PC-3 (cell line): ENCODE measurements at regions not wholly inside any gene's neighbourhood (a gene's known extent, or its start where the extent isn't known, plus 50 kb on each side); places are given as distances from the start of the nearest gene placed in this dataset.
"Not testable (repeated sequence)": the region's sequence is repeated elsewhere in the genome, so short reads cannot be mapped to it uniquely, and the experiment has no call there.

ENCODE experiments used
- ATAC-seq: fragments of 200-7000 bp; cut with Tn5 transposase; 2 replicates; pipeline ENCODE4 v1.9.1; 2020; ENCODE audit warnings: mild to moderate bottlenecking, moderate library complexity
- BruUV-seq: library from RNA; stranded (reverse); fragments of 400-500 nt; replicated peaks from 2 replicates; lab custom pipeline; 2021; lab: Mats Ljungman, UMichigan
- CTCF ChIA-PET: fragments of 300-600 bp; sonication (Branson Sonifier 250); formaldehyde crosslinking; loops from one replicate; lab custom pipeline; 2022; ENCODE audit warnings: antibody characterized with exemption; lab: Charles Lee
- POLR2A ChIA-PET: fragments of 300-600 bp; sonication (Branson Sonifier 250); formaldehyde crosslinking; loops from one replicate; lab custom pipeline; 2022; ENCODE audit warnings: antibody characterized with exemption; ENCODE audit not compliant: unreplicated experiment; lab: Charles Lee
- DNase-seq: peaks from one replicate; pipeline ENCODE4 v3.0.0-alpha.2; 2015
- H2AFZ ChIP-seq: fragments of 300-600 bp; sonication (generic); 2 replicates; pipeline ENCODE4 v1.6.0; 2016; ENCODE audit warnings: antibody characterized with exemption, low read length
- H3F3A ChIP-seq: fragments of 300-600 bp; sonication (generic); one replicate; pipeline ENCODE4 v1.6.0; 2017; ENCODE audit warnings: antibody characterized with exemption, low read length, control low read depth, mild to moderate bottlenecking; ENCODE audit not compliant: unreplicated experiment
- H3K27ac ChIP-seq: fragments of 300-600 bp; sonication (generic); 2 replicates; pipeline ENCODE4 v1.5.1; 2016; ENCODE audit warnings: mild to moderate bottlenecking, low read length
- H3K27me3 ChIP-seq: fragments of 300-600 bp; sonication (generic); 2 replicates; pipeline ENCODE4 v1.6.1; 2016; ENCODE audit warnings: low read length, mixed read lengths
- H3K36me3 ChIP-seq: fragments of 300-600 bp; sonication (generic); 2 replicates; pipeline ENCODE4 v1.6.1; 2016; ENCODE audit warnings: low read depth, mixed run types, low read length, mixed read lengths
- H3K4me1 ChIP-seq: fragments of 300-600 bp; sonication (generic); 2 replicates; pipeline ENCODE4 v1.5.1; 2016; ENCODE audit warnings: low read length; ENCODE audit not compliant: insufficient read depth
- H3K4me2 ChIP-seq: fragments of 300-600 bp; sonication (generic); 2 replicates; pipeline ENCODE4 v1.6.0; 2016; ENCODE audit warnings: low read length
- H3K4me3 ChIP-seq: fragments of 300-600 bp; sonication (generic); 2 replicates; pipeline ENCODE4 v1.5.1; 2016; ENCODE audit warnings: mild to moderate bottlenecking, low read length, mixed read lengths
- H3K79me2 ChIP-seq: fragments of 300-600 bp; sonication (generic); 2 replicates; pipeline ENCODE4 v1.6.1; 2017; ENCODE audit warnings: low read length, mixed read lengths
- H3K9ac ChIP-seq: fragments of 300-600 bp; sonication (generic); 2 replicates; pipeline ENCODE4 v1.6.0; 2016; ENCODE audit warnings: mild to moderate bottlenecking, low read length
- H3K9me2 ChIP-seq: fragments of 300-600 bp; sonication (generic); replicated peaks from 2 replicates; pipeline ENCODE4 v1.6.1; 2016; ENCODE audit warnings: mixed run types, low read length, mixed read lengths
- H3K9me3 ChIP-seq: fragments of 300-600 bp; sonication (generic); 2 replicates; pipeline ENCODE4 v1.6.1; 2016; ENCODE audit warnings: low read length, mixed read lengths
- H4K20me1 ChIP-seq: fragments of 300-600 bp; sonication (generic); 2 replicates; pipeline ENCODE4 v1.6.1; 2016; ENCODE audit warnings: low read length, mixed read lengths
- CTCF ChIP-seq: fragments of 300-600 bp; sonication (generic); conservative IDR thresholded peaks from 2 replicates; pipeline ENCODE4 v1.5.1; 2017; ENCODE audit warnings: antibody characterized with exemption, low read depth, mild to moderate bottlenecking, low read length
- EZH2 ChIP-seq: fragments of 300-600 bp; sonication (generic); IDR thresholded peaks from one replicate; pipeline ENCODE4 v1.6.1; 2017; ENCODE audit warnings: antibody characterized with exemption, mild to moderate bottlenecking, low read length; ENCODE audit not compliant: unreplicated experiment
- EZH2phosphoT487 ChIP-seq: fragments of 300-600 bp; sonication (generic); IDR thresholded peaks from 2 replicates; pipeline ENCODE4 v1.6.1; 2018; ENCODE audit warnings: mild to moderate bottlenecking, antibody characterized with exemption, low read length, borderline replicate concordance
- intact Hi-C: fragments of 100-400 bp; cut with micrococcal nuclease; formaldehyde crosslinking; loops from 2 replicates; pipeline ENCODE4 v1.9.0; 2023

GRCh38 chr2:44056947-44057346, 61.2 kb upstream of the LRPPRC start:
- ATAC-seq, result no peak
- no peak overlapping the region for H3K27ac ChIP-seq
- no peak overlapping the region for H3K4me3 ChIP-seq
- H3F3A ChIP-seq, result no peaks in the 10 kb centered on the region
- no peaks in the 10 kb centered on the region for H3K4me1 ChIP-seq
- no peak overlapping the region for H2AFZ ChIP-seq
- intact Hi-C loops, result no loop called here
- no peaks in the 10 kb centered on the region for H3K27me3 ChIP-seq
- no peak overlapping the region for H3K9ac ChIP-seq
- DNase-seq, result no peak
- no peaks in the 10 kb centered on the region for H3K9me2 ChIP-seq
- no peaks in the 10 kb centered on the region for H3K36me3 ChIP-seq
- ChIA-PET CTCF (no interaction called here), POLR2A (no interaction called here)
- no peak overlapping the region for H3K4me2 ChIP-seq
- BruUV-seq, result no TSS peak
- H3K79me2 ChIP-seq, result no peaks in the 10 kb centered on the region
- no peaks in the 10 kb centered on the region for H4K20me1 ChIP-seq
- H3K9me3 ChIP-seq, result no peaks in the 10 kb centered on the region
- no peak for TF ChIP-seq CTCF
- no peak for TF ChIP-seq EZH2
- no peak for TF ChIP-seq EZH2phosphoT487

- H3K4me1 ChIP-seq, ATAC-seq, H3K36me3 ChIP-seq, H4K20me1 ChIP-seq, H3K79me2 ChIP-seq, H3K27me3 ChIP-seq, H2AFZ ChIP-seq, CTCF ChIA-PET, intact Hi-C loops, DNase-seq, H3K9me2 ChIP-seq, H3K27ac ChIP-seq, H3K4me3 ChIP-seq, H3K4me2 ChIP-seq, BruUV-seq, POLR2A ChIA-PET, H3F3A ChIP-seq, H3K9me3 ChIP-seq, H3K9ac ChIP-seq: not testable (repeated sequence)
These were observed 64.5 kb upstream of the LRPPRC start for GRCh38 chr2:44060286-44060685.

- no peaks in the 10 kb centered on the region for H3F3A ChIP-seq
- H3K4me3 ChIP-seq, result no peak overlapping the region
- H3K27ac ChIP-seq, result no peak overlapping the region
- H3K9me2 ChIP-seq, result no peaks in the 10 kb centered on the region
- H3K4me1 ChIP-seq, result no peaks in the 10 kb centered on the region
- POLR2A ChIA-PET, result no interaction called here
- TF ChIP-seq EZH2, result no peak
- no peak overlapping the region for H3K9ac ChIP-seq
- no peaks in the 10 kb centered on the region for H3K9me3 ChIP-seq
- DNase-seq (no peak), ATAC-seq (no peak)
- H3K4me2 ChIP-seq, result no peak overlapping the region
- no peaks in the 10 kb centered on the region for H3K36me3 ChIP-seq
- CTCF ChIA-PET, result no interaction called here
- no peaks in the 10 kb centered on the region for H3K79me2 ChIP-seq
- intact Hi-C loops, result no loop called here
- H4K20me1 ChIP-seq, result no peaks in the 10 kb centered on the region
- no TSS peak for BruUV-seq
- no peak overlapping the region for H2AFZ ChIP-seq
- H3K27me3 ChIP-seq, result no peaks in the 10 kb centered on the region
These were observed 65.2 kb upstream of the LRPPRC start for GRCh38 chr2:44060990-44061389.

- H3K4me1 ChIP-seq, result no peaks in the 10 kb centered on the region
- ATAC-seq (no peak), DNase-seq (no peak)
- no peaks in the 10 kb centered on the region for H3K79me2 ChIP-seq
- CTCF ChIA-PET, result no interaction called here
- H3K27ac ChIP-seq, result no peak overlapping the region
- no TSS peak for BruUV-seq
- no peaks in the 10 kb centered on the region for H3K36me3 ChIP-seq
- POLR2A ChIA-PET, result no interaction called here
- no peaks in the 10 kb centered on the region for H3K9me3 ChIP-seq
- no peaks in the 10 kb centered on the region for H3F3A ChIP-seq
- no peaks in the 10 kb centered on the region for H3K27me3 ChIP-seq
- H3K9me2 ChIP-seq, result no peaks in the 10 kb centered on the region
- H3K9ac ChIP-seq, result no peak overlapping the region
- TF ChIP-seq EZH2phosphoT487 (no peak), EZH2 (no peak), CTCF (no peak)
- H3K4me2 ChIP-seq, result no peak overlapping the region
- H2AFZ ChIP-seq, result no peak overlapping the region
- intact Hi-C loops, result no loop called here
- no peaks in the 10 kb centered on the region for H4K20me1 ChIP-seq
- no peak overlapping the region for H3K4me3 ChIP-seq
These were observed 65.7 kb upstream of the LRPPRC start for GRCh38 chr2:44061469-44061868.
